SHP77 (cell line): ENCODE measurements at regions not wholly inside any gene's neighbourhood (a gene's known extent, or its start where the extent isn't known, plus 50 kb on each side); places are given as distances from the start of the nearest gene placed in this dataset.
A peak's percentile ranks its signal among the peaks of the same experiment; 100 is the strongest.
"Not testable (repeated sequence)": the region's sequence is repeated elsewhere in the genome, so short reads cannot be mapped to it uniquely, and the experiment has no call there.

Experiments
- DNase-seq, 2 experiments: peaks; one replicate each; lab custom pipeline; 2025; lab: John Stamatoyannopoulos, UW

DNA sequence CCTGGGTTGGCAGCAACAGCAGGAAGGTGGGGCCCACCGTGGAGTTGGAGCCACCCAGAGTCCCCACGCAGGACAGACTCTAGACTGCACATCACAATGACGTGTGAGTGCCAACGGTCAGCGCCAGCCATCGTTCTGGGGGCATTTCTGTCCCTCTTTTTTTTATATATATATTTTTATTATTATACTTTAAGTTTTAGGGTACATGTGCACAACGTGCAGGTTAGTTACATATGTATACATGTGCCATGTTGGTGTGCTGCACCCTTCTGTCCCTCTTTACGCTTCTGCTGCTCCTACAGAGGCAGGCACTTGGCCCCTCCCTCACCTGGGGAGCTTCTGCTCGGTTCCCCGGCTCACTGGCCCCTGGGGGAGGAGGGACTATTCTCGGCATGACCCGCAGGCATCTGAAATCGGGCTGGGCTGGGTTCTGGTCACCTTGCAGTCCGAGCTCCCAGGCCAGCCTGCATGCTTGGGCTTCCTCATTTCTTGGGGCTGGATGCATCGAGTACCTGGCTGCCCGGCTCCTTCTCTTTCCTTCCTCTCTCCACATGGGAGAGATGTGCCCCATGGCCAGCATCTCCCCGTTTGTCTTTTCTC lies 787.4 kb downstream of the TBC1D22A start:
- no peak for DNase-seq

DNA sequence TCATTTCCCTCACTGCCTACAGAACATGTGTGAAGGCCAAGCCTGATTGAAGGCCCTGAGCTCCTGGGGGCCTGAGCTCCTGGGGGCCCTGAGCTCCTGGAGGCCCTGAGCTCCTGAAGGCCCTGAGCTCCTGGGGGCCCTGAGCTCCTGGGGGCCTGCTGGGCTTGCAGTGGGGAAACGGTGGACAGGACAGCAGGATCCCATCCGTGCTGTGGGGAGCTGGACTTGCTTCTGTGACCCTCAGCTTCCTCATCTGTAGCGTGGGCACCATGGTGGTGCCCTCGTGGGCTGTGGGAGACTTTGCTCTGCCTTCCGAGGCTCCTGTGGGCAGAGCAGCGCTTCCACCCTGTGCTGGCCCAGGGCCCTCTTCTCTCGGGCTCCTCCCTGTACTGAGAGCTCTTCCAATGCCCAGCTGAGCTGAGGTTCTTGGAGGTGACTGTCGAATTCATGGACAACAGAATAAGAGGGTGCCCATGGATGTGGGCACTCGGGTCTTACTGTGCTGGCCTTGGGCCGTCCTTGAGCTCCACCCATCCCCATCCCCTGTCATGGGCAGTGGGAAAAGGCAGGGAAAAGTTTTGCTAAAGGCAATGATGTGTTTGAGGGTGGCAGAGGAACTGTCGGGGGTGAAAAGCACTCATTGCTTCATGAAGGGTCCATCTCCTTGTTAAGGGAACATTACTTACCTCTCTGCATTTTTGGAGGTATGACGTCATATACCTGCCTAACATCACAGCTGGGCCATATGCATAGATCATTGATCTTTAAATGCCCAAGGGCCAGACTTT lies 786.7 kb downstream of the TBC1D22A start:
- no peak for DNase-seq

DNA sequence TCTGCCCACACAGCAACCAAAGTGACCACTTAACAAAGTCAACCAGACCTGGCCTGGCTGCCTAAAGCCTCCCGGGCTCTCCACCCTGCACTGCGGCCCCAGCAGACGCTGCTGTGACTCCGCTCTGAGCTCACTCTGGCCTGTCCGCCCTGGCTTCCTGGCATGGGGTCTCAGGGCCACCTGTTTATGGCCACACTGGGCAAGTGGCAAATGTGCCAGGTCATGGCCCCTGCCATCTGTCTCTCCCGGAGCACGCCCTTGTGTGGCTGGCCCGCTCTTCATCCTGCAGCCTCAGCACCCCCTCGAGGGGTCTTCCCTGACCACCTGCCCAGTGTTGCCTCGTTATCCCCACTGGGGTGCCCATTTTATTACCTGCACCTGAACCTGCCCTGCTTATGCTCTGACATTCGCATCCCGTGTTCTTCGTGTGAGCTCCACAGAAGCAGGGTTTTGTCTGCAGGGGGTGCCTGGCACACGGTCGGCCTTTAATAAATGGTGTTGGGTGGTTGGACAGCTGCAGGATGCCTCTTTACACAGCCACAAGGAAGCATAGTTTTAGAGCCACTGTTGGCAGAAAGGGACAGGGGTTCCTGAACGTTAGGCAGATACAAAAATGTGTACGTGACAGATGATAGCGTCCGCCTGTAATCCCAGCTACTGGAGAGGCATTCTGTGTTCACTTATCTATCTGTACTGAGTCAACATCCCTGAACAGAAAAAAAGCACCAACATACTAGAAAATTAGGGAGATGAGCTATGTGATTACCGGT lies 785.6 kb downstream of the TBC1D22A start:
- no peak for DNase-seq

DNA sequence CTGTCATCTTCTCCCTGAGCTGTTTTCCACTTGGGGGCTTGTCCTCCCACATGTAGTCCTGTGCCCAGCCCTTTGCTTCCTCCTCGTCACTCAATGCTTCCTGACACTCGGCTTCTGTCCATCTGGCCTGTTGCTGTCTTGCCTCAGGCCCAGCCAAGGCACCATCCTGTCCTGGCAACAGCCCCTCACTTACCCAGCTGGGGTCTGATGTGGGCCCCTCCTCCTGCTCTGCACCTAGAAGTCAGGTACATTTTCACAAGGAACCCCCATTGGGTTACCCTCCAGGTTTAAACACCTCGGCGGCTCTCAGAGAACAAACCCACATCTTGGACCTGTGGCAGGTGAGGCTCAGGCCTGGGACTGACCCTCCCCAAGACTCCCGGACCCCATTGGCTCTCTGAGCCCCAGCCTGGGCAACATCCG lies 784.8 kb downstream of the TBC1D22A start:
- no peak for DNase-seq

DNA sequence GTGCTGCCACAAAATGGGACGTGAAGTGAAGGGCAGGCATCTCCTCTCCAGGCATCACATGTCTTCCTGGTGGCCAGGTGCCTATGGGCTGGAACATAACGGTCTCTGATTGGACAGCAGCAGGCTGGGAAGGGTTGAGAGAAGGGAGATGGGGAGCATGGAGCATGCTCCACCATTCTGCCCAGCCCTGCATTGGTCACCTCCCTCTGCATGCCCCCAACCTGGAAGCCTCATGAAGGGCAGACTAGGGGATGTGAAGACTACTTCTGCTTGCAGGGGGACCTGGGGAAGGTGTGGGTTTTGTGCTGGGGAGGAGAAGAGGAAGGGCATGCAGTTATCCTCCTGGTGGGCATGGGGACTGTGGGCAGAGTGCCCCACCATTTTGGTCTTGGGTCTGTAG lies 782.2 kb downstream of the TBC1D22A start:
- no peak for DNase-seq

DNA sequence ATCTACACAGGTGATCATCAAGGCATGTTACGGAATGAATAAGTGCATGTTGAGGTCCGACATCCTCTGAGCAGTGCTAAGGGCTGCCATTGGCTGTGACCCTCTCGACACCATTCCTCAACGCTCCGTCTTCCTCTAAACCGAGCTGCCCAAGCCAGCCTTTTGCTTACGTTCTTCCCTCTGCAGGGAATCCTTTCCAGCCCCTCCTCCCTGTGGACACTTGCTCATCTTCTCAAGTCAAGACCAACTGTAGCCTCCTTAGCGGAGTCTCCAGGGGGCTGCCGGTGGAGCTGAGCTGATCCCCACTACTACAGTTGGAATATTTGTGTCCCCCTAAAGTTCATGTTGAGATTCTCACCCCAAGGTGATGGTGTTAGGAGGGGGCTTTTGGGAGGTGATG lies 781.0 kb downstream of the TBC1D22A start:
- no peak for DNase-seq

DNA sequence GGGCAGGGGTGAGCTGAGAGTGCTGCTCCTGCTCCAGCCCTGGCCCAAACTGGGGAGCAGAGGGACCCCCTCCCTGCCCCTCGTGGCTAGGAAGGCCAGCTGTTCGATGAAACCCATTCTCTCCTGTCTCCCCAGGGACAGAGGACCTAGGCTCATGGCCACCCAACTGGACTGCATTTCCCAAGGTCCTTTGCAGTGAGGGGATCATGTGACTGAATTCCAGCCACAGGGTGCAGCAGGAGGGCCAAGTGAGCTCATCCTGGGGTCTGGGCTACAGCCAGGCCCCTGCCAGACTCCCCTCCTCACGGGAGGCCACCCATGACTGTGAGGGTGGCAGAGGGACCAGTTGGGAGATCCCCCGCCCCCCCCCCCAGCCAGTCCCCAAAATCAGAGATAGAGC lies 777.6 kb downstream of the TBC1D22A start:
- DNase-seq, result no peak

DNA sequence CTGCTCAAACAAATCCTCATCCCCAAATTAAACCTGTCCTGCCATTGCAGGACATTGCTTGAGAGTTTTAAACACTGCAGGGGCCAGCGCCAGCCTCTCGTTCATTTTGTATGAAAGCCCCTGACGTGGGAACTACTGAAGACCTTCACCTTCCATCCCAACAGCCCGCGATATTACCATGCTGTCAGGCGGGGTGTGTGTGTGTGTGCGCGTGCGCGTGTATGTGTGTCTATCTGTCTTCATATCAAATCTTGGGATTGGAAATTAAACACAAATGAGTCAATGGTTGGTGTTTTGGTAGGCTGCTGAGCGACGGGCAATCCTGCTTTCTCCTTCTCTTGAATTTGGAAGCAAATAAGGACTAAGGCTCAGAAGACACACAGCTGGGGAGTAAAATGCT lies 776.9 kb downstream of the TBC1D22A start:
- DNase-seq, result no peak

DNA sequence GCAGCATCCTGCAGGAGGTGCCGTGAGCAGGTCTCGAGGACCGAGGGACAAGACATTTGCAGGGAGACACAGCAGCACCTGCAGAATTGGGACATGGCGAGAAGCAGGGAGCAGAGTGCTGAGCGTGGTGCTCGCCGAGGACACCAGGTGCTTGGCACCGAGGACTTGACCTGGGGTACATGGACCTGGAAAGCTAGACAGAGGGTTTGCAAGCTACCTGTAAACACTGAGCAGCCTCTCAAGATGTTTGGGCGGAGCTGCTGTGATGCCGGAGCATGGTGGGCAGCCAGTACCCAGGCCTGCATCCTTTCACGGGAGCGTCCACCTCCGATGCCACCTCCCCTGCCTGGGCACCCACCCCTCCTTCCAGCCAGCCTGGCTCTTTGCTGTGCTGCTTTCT lies 773.2 kb downstream of the TBC1D22A start:
- DNase-seq, result no peak

DNA sequence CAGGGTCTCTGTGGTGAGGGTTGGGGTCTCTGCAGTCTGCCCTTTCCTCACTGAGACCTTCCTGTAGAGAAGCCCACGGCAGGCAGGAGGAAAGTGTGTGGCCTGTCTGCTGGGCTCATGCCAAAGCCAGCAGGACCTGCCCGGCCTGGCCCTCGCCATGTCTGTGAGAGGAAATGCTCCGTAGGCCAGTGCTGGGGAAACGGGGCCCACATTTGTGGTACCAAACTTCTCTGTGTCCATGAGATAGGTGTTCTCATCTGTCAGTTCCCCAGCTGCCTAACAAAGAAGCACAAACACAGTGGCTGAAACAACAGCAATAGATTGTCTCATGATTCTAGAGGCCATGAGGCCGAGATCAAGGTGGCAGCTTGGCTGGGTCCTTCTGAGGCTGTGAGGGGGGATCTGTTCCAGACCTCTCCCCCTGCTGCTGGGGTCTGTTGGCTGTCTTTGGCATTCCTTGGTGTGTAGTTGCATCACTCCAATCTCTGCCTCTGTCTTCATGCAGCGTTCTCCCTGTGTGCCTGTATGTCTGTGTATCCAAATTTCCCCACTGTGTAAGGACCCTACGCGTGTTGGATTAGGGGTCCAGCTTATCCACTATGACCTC lies 772.5 kb downstream of the TBC1D22A start:
- peak; percentile 61 to 69 for DNase-seq

DNA sequence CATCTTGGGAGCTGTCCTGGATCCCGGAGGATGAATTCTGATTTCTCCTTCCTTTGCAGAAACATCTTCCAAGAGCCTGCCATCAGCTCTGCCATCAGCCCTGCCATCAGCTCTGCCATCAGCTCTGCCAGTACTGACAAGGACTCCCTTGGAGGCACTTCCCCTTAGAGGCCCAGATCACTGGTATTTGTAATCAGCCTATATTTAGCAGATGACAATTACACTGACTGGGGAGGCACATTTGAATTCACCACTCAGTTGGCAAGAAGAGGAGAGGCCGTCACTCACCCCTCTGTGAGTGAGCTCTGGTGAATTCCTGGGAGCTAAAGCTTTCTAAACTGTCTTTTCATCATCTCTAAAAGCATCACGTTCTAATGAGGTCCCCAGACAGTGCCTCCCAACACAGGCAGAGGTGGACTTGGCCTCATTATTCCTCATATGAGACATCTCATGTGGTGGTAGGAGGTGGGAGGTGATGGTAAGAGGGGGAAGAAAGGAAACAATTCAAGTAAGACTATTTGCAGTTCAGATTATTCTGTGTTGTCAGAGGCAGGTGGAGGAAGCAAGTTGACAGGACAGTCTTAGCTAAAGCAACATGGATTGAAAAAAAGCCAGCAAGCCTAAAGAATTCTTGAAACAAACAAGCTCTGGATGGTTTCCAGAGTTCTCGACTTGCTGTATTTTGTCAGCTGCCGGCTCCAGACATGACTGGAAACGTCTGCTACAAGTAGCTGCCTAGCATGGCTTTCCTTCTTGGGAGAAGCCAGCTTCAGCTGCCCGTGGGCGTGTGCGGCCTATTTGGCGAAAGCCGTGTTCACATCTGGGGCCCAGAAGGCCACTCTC lies 771.7 kb downstream of the TBC1D22A start:
- DNase-seq, result peak; percentile 63 to 69

DNA sequence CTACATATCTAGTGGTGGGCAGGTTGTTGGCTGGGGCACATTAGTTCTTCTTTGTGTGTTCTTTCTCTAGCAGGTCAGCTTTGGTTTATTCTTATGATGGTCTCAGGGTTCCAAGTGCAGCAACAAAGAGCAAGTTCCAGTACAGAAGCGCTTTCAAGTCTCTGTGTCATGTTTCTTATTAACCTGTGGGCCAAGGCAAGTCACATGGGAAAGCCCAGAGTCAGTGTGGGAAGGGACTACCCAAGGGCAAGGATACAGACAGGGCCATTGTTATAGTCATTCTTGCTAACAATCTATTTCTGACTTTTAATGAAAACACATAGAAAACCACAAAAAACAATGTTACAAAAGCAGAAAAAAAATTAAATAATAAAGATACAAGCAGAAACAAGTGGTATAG lies 754.6 kb downstream of the TBC1D22A start:
- DNase-seq, result no peak

DNA sequence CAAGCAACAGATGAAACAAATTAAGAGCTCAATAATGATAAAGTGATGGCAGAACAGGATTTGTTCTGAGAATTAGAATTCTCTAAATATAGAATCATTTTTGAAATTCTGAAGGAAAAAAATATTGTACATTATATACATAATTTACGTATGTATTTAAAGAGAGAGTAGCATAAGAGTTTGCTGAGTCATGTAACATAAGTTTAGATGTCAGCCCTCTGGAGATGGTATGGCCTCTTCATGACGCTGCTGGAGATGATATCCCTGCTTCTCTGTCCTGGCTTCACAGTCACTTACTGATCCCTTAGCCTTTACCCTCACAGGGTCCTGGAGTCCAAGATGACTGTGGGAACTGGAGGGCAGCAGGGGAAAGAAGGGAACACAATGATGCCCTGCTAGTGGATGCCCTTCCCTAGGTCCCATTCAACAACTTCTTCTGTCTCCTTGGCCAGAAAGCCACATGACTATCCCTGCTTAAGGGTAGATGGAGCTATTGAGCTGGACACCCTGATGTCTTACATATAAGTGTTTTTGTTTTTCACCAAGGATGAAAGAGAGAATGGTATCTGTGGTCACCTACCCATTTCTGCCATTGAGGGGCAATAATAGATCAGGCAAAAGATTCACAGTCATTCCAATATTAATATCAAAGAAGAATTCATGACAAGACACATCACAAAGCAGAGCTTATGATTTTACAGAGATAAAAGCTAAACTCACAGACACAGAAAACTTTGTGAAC lies 753.1 kb downstream of the TBC1D22A start:
- no peak for DNase-seq

DNA sequence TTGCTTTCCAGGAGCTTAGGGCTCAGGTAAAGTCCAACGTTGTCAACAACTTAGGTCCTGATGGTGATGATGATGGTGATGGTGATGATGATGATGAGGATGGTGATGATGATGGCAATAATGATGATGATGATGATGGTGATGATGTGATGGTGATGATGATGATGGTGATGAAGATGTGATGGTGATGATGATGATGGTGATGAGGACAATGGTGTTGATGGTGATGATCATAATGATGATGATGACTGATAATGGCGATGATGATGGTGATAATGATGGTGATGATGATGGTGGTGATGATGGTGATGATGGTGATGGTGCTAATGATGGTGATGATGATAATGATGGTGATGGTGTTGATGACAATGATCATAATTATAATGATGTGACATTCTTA lies 750.2 kb downstream of the TBC1D22A start:
- DNase-seq, result no peak

DNA sequence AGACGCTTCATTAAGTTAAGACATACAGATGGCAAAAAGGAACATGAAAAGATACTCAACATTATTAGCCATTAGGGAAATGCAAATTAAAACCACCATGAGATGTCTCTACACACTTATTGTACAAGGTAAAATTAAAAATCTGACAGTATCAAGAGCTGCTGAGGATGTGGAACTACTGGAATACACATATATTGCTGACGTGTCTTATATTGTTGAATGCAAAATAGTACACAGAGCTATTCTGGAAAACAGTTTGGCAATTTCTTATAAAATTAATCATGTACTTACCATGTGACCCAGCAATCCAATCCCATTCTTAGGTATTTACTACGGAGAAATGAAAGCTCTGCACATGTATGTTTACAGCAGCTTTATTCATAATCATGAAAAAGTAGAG lies 742.5 kb downstream of the TBC1D22A start:
- no peak for DNase-seq

DNA sequence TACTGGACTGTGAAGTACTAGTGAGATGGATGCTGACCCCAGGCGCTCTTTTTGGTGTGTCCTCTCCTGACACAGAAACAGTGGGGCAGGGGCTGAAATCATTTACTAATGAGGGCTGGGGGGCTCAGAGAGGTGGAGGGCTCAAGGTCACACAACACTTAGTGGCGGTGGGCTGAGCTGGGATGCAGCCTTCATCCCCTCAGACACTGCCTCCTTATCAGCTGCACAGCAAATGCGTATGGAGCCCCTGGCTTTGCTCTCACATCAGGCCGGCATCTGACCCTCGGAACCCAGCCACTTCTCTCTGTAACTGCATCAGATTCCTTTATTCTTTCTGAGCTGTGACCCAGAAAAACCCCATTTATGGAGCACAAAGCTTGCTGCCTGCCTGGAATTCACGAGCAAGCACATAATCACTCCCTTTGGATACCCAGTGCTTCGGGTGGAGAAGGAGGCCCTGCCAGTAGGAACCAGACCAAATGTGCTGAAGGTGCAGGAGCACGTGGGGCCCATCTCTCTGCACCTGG lies 736.6 kb downstream of the TBC1D22A start:
- no peak for DNase-seq

DNA sequence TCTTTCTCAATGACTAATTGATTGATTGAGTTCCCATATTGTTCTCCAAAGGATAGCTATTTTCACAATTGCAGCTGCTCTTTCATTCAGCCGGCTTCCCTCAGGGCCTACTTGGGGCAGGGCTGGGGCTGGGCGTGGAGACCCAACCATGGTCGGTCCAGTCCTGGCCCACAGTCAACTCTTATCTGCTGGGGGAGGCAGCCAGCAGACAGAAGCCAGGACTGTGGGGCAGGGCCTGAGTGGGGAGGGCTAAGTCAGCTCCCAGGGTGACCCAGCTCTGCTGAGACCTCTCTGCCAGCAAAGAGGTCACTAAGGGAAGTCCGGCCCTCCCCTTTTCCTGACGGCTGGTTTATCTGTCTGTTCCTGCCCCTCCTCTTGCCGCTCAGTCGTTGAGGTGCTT lies 735.2 kb downstream of the TBC1D22A start:
- DNase-seq, result no peak

DNA sequence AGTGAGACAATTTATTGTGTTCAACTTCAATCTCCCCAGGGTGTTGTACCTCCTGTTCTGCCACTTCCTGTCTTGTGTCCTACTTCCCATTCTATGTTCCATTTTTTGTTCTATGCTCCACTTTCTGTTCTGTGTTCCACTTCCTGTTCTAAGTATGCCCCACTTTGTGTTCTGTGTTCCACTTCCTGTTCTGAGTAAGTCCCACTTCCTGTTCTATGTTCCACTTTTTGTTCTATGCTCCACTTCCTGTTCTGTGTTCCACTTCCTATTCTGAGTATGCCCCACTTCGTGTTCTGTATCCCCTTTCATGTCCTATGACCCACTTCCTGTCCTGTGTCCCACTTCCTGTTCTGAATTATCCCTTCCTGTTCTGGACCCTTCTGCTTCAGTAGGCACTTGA lies 732.7 kb downstream of the TBC1D22A start:
- no peak for DNase-seq

DNA sequence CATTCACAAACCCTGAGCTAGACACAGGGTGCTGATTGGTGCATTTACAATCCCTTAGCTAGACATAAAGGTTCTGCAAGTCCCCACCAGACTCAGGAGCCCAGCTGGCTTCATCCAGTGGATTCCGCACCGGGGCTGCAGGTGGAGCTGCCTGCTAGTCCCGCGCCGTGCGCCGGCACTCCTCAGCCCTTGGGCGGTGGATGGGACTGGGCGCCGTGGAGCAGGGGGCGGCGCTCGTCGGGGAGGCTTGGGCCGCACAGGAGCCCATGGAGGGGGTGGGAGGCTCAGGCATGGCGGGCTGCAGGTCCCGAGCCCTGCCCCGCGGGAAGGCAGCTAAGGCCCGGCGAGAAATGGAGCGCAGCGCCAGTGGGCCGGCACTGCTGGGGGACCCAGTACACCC lies 725.7 kb downstream of the TBC1D22A start:
- DNase-seq, result not testable (repeated sequence)

DNA sequence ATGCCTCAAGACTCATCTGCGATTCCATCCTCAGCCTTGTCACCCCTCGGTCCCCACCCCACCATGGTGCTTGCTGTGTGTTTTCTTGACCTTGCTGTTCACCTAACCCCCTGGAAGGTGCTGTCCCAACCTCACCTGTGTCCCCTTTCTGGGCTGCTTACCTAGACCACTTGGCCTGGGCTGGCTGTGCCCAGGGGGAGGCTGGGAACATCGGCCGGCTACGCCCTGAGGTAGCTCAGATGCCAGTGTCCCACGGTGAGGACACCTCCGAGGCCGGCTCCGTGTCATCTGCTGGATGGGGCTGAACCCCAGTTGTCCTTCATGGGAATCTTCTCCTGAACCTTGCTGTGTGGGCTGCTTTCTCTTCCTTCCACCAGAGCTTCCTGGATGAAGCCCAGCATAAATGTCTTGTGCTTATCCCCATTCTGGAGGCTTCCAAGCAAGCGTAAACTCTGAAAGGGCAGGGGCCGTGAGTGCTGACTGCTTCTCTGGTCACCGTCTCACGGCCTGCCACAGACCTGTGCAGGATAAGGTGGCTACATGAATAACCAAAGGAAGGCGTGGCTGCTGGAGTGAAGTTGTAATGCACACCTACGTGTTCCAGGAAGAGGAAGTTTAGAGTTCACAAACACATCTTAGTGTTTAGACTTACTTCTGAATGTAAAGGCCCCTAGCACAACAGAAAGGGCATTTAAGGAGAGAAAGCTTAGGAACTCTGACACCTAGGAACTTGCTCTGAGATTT lies 724.3 kb downstream of the TBC1D22A start:
- no peak for DNase-seq
